Limb (tissue), 2 donors: ENCODE measurements at regions not wholly inside any gene's neighbourhood (a gene's known extent, or its start where the extent isn't known, plus 50 kb on each side); places are given as distances from the start of the nearest gene placed in this dataset.
"Not testable (repeated sequence)": the region's sequence is repeated elsewhere in the genome, so short reads cannot be mapped to it uniquely, and the experiment has no call there.

ENCODE experiments used
- DNase-seq, 2 donors: peaks; one replicate each; pipeline ENCODE4 v3.0.0-alpha.2; 2016; ENCODE audit errors: extremely low spot score in 2 of 2

GRCh38 chr16:77060614-77061013 lies 130.4 kb upstream of the MON1B start:
- no peak for DNase-seq

GRCh38 chr16:77062878-77063675 lies 127.9 kb upstream of the MON1B start:
- DNase-seq, result no peak

GRCh38 chr16:77063676-77064016 lies 127.3 kb upstream of the MON1B start:
- DNase-seq, result no peak

GRCh38 chr16:77064037-77064436 lies 127.0 kb upstream of the MON1B start:
- no peak for DNase-seq

DNA sequence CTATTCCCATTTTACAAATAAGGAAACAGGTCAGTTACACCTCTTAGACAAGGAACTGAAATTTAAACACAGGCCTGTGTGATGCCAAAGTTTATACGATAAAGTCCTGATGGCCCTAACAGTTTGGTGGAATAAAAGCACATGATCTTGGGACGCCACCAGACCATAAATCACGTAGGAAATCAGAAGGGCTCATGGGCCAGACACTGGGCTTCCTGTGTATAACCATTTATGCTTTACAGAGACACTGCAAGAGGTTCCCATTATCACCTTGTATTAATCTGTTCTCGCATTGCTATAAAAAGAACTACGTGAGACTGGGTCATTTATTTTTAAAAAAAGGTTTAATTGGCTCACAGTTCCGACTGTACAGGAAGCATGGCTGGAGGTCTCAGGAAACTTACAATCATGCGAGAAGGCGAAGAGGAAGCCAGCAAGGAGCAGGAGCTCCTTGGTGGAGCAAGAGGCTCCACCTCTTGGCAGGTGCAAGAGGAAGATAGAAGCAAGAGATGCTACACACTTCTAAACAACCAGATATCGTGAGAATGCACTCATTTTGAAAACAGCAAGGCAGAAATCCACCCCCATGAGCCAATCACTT lies 124.0 kb upstream of the MON1B start:
- DNase-seq, result no peak

DNA sequence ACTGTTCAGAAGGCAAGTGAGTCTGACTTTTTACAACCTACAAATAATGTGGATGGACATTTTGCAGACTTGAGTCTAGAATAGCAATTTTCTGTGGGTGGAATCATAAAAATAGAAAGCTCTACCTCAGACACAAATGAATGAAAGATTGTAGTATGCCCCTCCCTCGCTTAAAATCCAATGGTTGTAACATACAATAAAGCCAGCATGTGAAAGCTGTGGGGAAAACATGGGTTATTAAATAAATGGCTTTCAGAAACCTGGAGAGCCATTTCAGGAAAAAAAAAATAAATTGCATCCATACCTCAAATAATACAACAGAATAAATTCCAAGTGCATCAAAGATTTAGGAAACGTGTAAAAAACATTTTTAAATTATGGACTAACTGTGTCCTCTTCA lies 123.1 kb upstream of the MON1B start:
- DNase-seq, result no peak

DNA sequence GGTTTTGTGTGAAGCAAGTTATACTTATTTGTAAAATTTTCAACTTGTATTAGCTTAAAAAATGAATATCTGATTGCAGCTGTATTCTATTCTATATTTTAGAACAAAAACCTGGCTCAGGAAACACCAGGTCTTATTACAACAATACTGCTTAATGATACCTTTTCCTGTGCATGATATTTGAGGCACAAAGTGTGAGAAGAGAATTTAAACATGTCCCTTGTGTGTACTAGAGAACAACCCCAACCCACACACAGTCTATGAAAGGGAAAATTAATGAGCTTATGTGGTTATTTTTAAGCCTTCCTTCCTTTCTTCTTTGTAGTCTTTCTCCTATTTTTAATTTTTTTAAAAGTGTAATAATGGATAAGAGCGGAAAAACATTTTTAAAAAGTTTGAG lies 122.6 kb upstream of the MON1B start:
- no peak for DNase-seq

- DNase-seq, result no peak
Measured at GRCh38 chr16:77069929-77070328, 121.1 kb upstream of the MON1B start.

- no peak for DNase-seq
Measured at GRCh38 chr16:77070683-77071082, 120.3 kb upstream of the MON1B start.

DNA sequence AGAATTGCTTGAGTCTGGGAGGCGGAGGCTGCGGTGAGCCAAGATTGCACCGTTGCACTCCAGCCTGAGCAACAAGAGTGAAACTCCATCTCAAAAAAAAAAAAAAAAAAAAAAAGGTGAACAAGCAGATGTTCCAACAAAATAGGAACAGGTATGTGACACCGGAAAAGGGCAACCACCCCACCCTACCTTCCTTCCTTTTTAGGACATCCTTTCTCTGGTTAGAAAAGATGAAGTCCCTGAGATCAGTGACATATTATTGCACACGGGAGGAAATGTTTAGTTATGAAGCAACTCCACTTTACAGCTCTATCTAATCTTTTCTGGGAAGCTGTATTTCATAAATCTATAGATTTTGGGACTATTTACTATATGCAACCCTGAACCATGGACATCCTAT lies 114.2 kb upstream of the MON1B start:
- no peak for DNase-seq

- DNase-seq, result no peak
Measured at GRCh38 chr16:77077256-77077922, 113.6 kb upstream of the MON1B start.

- no peak for DNase-seq
Measured at GRCh38 chr16:77085981-77086380, 105.0 kb upstream of the MON1B start.

DNA sequence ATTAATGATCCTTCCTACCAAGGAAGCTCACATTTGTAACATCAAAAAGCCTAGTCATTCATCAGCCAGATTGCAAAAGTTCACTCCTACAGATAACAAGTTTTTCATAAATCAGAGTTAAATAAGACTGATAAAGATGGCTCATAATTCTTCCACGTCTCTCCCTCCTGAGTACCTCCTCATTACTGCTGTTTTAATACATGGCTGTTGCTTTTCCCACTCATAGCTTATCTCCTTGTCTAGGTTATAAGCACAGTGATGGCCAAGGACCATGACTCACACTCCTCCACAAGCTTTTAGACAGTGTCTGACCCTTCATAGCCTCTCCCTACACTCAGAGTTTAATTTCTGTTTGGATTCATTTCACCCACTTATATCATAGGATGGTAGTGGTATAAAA lies 100.9 kb upstream of the MON1B start:
- DNase-seq, result no peak

DNA sequence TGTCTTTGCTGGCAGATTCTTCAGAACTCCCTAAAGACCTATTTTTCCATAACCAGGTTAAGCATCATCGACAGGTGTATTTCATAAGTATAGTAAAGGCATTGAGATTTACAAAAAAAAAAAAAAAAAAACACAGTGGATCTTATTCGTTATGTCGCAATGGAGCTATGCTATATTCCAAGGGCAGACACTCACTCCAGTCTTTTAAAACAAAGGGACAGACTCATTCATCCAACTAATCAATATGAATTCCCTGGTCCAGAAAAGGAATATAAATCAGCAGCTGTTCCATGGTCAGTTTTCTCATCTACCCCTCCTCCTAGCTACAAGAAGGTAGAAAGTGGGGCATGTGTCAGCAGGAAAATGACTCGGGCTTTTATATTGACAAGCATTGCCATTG lies 97.7 kb upstream of the MON1B start:
- DNase-seq, result no peak

GRCh38 chr16:77093999-77094398 lies 97.0 kb upstream of the MON1B start:
- no peak for DNase-seq

DNA sequence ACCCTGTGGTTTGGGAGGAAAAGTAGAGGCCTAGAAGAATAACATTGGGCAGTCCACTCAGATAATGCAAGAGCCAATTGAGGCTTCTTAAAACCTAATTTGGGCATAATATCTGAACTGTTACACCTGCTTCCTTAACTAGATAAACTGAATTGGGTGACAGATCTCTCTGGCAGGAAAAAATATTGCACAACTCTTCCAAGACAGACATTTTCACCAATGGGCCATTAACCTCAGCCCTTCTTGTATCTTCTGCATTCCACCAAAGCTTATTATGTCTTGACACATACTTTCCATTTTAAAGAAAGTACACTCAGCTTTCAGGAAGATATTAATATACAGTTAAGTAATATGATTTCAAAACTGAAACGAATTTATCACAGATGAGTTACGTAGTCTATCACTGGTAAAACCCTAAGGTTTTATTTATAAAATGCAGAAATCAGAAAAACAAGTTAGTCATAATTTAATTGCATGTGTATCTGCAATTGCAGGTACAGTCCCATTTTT lies 79.9 kb upstream of the MON1B start:
- no peak for DNase-seq

DNA sequence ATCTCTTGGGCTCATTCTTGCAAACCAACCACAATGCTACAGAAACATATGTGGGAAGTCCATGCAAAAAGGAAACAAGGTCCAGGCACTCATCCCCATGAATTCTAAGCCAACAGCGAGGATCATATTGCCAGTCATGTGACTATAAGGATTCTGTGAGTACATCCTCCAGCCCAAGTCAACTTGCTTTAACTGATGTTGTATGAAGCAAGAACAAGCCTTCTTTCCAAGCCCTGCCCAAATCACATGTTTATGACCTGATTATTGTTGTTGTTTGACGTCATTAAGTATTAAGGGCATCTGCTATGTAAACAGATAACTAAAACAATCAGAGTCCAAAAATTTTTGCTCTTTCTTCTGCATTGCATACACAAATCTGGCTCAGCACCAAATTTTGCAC lies 78.2 kb upstream of the MON1B start:
- DNase-seq, result no peak

- peak; percentile 33 to 34 for DNase-seq
Measured at GRCh38 chr16:77113835-77114234, 77.2 kb upstream of the MON1B start.

DNA sequence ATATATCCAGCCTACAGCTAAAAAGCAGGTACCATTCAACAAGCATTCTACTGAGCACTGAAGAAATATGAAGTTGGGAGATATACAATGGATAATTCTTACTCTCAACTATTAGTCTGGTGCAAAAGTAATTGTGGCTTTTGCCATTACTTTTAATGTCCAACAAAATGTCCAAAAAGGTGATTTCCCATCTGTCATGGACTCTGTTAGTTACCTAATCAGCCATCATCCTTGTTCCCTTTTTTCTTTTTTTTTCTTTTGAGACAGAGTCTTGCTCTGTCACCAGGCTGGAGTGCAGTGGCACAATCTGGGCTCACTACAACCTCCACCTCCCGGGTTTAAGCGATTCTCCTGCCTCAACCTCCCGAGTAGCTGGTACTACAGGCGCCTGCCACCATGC lies 76.6 kb upstream of the MON1B start:
- not testable (repeated sequence) for DNase-seq

DNA sequence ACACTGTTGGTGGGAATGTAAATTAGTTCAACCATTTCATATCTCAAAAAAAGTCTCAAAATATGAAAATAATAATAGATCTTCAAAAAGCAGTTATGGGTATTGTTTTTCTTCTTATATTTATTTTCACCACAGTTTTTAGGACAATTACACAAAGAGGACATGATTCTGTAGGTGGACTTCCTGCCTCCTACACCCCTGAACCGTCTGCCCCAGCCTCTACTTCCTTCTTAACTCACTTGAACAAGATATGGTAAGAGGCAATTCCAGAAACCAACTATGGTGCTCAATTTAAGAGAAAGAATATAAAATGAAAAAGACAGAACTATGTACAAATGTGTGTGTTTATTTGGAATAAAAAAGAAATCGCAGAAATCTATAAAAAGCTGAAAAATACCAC lies 74.1 kb upstream of the MON1B start:
- DNase-seq, result no peak

GRCh38 chr16:77117707-77118106 lies 73.3 kb upstream of the MON1B start:
- DNase-seq, result no peak

DNA sequence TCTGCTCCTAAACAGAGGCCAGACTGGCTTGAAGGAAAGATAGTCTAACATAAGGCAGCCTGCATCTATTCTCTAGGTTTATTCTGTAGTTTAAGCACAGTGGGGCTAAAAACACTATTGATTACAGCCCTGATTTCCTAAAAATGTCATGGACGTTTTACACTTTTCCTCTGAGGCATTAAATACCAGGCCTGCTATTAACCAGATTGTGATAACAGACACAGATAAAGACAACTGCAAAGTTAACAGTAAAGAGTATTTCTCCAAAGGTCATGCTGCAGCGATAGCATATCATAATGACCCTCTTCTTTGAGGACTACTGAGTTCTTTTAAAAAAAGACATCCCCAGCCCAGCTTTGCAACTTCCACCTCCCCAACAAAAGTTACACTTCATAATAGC lies 59.6 kb upstream of the MON1B start:
- no peak for DNase-seq
